Epithelial cell of proximal tubule (primary cell): ENCODE measurements at regions not wholly inside any gene's neighbourhood (a gene's known extent, or its start where the extent isn't known, plus 50 kb on each side); places are given as distances from the start of the nearest gene placed in this dataset.

ENCODE experiments used
- DNase-seq: peaks from one replicate; pipeline ENCODE4 v3.0.0-alpha.2; 2011; ENCODE audit warnings: low read depth
- H3K4me3 ChIP-seq: 2 replicates; pipeline ENCODE4 v1.5.1; 2011; ENCODE audit warnings: low read depth, mild to moderate bottlenecking, low read length
- TF ChIP-seq, protein P1 (sequence below): conservative IDR thresholded peaks from 2 replicates; pipeline ENCODE4 v1.5.1; 2012; ENCODE audit warnings: low read depth, mild to moderate bottlenecking, low read length

GRCh38 chr5:77550406-77550805, 58.3 kb upstream of the WDR41 start:
- no peak for DNase-seq
- TF ChIP-seq, protein P1, sequence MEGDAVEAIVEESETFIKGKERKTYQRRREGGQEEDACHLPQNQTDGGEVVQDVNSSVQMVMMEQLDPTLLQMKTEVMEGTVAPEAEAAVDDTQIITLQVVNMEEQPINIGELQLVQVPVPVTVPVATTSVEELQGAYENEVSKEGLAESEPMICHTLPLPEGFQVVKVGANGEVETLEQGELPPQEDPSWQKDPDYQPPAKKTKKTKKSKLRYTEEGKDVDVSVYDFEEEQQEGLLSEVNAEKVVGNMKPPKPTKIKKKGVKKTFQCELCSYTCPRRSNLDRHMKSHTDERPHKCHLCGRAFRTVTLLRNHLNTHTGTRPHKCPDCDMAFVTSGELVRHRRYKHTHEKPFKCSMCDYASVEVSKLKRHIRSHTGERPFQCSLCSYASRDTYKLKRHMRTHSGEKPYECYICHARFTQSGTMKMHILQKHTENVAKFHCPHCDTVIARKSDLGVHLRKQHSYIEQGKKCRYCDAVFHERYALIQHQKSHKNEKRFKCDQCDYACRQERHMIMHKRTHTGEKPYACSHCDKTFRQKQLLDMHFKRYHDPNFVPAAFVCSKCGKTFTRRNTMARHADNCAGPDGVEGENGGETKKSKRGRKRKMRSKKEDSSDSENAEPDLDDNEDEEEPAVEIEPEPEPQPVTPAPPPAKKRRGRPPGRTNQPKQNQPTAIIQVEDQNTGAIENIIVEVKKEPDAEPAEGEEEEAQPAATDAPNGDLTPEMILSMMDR: no peak
- H3K4me3 ChIP-seq: no peak overlapping the region

GRCh38 chr5:77545285-77545684, 53.2 kb upstream of the WDR41 start:
- no peak for DNase-seq
- no peak overlapping the region for H3K4me3 ChIP-seq
- TF ChIP-seq, protein P1: no peak
